D721Med (cell line): ENCODE measurements at regions not wholly inside any gene's neighbourhood (a gene's known extent, or its start where the extent isn't known, plus 50 kb on each side); places are given as distances from the start of the nearest gene placed in this dataset.

Experiments used
- DNase-seq: peaks from one replicate; pipeline ENCODE4 v3.0.0; 2011; ENCODE audit warnings: low spot score; ENCODE audit not compliant: insufficient read length
- FAIRE-seq: peaks from 2 replicates; lab custom pipeline; 2011; peaks lifted over from hg19 to GRCh38; lab: Jason Lieb, UNC
- CTCF ChIP-seq: IDR thresholded peaks from 2 replicates; pipeline ENCODE4 v1.5.1; 2012; ENCODE audit warnings: mild to moderate bottlenecking, control low read depth; ENCODE audit not compliant: insufficient read depth; ENCODE audit errors: missing control alignments

- FAIRE-seq, result no peak
- no peak for TF ChIP-seq CTCF
- DNase-seq, result no peak
These were observed 1723.6 kb downstream of the TP53TG3F start for GRCh38 chr16:35182943-35183550.

- no peak for DNase-seq
These were observed 1725.0 kb downstream of the TP53TG3F start for GRCh38 chr16:35184356-35184870.

GRCh38 chr16:35185366-35186044 lies 1726.1 kb downstream of the TP53TG3F start:
- FAIRE-seq (no peak), DNase-seq (no peak)
- TF ChIP-seq CTCF, result no peak

More at GRCh38 chr16:35184356-35184870, 1725.0 kb downstream of the TP53TG3F start:
- no peak for TF ChIP-seq CTCF
- no peak for FAIRE-seq

- TF ChIP-seq CTCF, result no peak
- FAIRE-seq (no peak), DNase-seq (no peak)
These were observed 1726.8 kb downstream of the TP53TG3F start for GRCh38 chr16:35186045-35186759.

- DNase-seq (no peak), FAIRE-seq (no peak)
- TF ChIP-seq CTCF, result no peak
These were observed 1728.3 kb downstream of the TP53TG3F start for GRCh38 chr16:35187665-35188225.

GRCh38 chr16:35188288-35189155 lies 1729.1 kb downstream of the TP53TG3F start:
- FAIRE-seq, result no peak
- TF ChIP-seq CTCF, result no peak
- DNase-seq, result no peak
